RWPE1 (cell line): ENCODE measurements at regions not wholly inside any gene's neighbourhood (a gene's known extent, or its start where the extent isn't known, plus 50 kb on each side); places are given as distances from the start of the nearest gene placed in this dataset.

Source experiments
- CTCF ChIA-PET: fragments of 350-600 bp; sonication (Branson Sonifier 250); formaldehyde crosslinking; extraction: SDS; loops from one replicate; lab custom pipeline; 2021; lab: Yijun Ruan, JAX
- POLR2A ChIA-PET: fragments of 400-600 bp; formaldehyde crosslinking; extraction: SDS; loops from one replicate; lab custom pipeline; 2020; ENCODE audit warnings: antibody characterized with exemption; ENCODE audit not compliant: low non-redundant PET; lab: Yijun Ruan, JAX
- DNase-seq: peaks from one replicate; pipeline ENCODE4 v3.0.0; 2012; ENCODE audit warnings: low spot score
- H3K27ac ChIP-seq: fragments of 450-650 bp; 2 replicates; pipeline ENCODE4 v1.5.1; 2017
- TF ChIP-seq, protein P1 (sequence below): fragments of 450-650 bp; conservative IDR thresholded peaks from 2 replicates; pipeline ENCODE4 v1.5.1; 2017; ENCODE audit warnings: low read depth, mild to moderate bottlenecking

GRCh38 chr21:35491920-35492678, 443.0 kb upstream of the RUNX1 start:
- CTCF ChIA-PET = interaction anchor here (0.6 kb wide), 1 partner anchor 39 kb away, joined by 3 read pairs; no protein-coding TSS in a partner anchor
- TF ChIP-seq, protein P1, sequence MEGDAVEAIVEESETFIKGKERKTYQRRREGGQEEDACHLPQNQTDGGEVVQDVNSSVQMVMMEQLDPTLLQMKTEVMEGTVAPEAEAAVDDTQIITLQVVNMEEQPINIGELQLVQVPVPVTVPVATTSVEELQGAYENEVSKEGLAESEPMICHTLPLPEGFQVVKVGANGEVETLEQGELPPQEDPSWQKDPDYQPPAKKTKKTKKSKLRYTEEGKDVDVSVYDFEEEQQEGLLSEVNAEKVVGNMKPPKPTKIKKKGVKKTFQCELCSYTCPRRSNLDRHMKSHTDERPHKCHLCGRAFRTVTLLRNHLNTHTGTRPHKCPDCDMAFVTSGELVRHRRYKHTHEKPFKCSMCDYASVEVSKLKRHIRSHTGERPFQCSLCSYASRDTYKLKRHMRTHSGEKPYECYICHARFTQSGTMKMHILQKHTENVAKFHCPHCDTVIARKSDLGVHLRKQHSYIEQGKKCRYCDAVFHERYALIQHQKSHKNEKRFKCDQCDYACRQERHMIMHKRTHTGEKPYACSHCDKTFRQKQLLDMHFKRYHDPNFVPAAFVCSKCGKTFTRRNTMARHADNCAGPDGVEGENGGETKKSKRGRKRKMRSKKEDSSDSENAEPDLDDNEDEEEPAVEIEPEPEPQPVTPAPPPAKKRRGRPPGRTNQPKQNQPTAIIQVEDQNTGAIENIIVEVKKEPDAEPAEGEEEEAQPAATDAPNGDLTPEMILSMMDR = no peak
- H3K27ac ChIP-seq = no peak overlapping the region
- no peak for DNase-seq
- POLR2A ChIA-PET = no interaction called here

GRCh38 chr21:35491114-35491513, 442.0 kb upstream of the RUNX1 start:
- ChIA-PET CTCF (no interaction called here), POLR2A (no interaction called here)
- no peak for DNase-seq
- H3K27ac ChIP-seq = no peak overlapping the region
- TF ChIP-seq, protein P1 = no peak

- ChIA-PET POLR2A (no interaction called here), CTCF (no interaction called here)
- DNase-seq = no peak
- H3K27ac ChIP-seq = no peak overlapping the region
- TF ChIP-seq, protein P1 = no peak
Observed at GRCh38 chr21:35489389-35489980, 440.4 kb upstream of the RUNX1 start.

GRCh38 chr21:35488946-35489345, 439.8 kb upstream of the RUNX1 start:
- ChIA-PET CTCF (no interaction called here), POLR2A (no interaction called here)
- TF ChIP-seq, protein P1 = no peak
- H3K27ac ChIP-seq = no peak overlapping the region
- peak; percentile 25 for DNase-seq

- no peak for DNase-seq
- CTCF ChIA-PET = no interaction called here
- TF ChIP-seq, protein P1 = no peak
- H3K27ac ChIP-seq = no peak overlapping the region
- POLR2A ChIA-PET = no interaction called here
Observed at GRCh38 chr21:35485364-35485763, 436.3 kb upstream of the RUNX1 start.

GRCh38 chr21:35484851-35485250, 435.7 kb upstream of the RUNX1 start:
- DNase-seq = no peak
- ChIA-PET POLR2A (no interaction called here), CTCF (no interaction called here)
- TF ChIP-seq, protein P1 = no peak
- H3K27ac ChIP-seq = no peak overlapping the region
